Endodermal cell (in vitro differentiated cells): ENCODE measurements at regions not wholly inside any gene's neighbourhood (a gene's known extent, or its start where the extent isn't known, plus 50 kb on each side); places are given as distances from the start of the nearest gene placed in this dataset.

ENCODE experiments used
- DNase-seq: peaks from one replicate; pipeline ENCODE4 v3.0.0-alpha.2; 2017
- H3K27ac ChIP-seq: 2 replicates; pipeline ENCODE4 v1.5.1; 2013; ENCODE audit warnings: mild to moderate bottlenecking, low read depth, low read length, moderate library complexity
- H3K27me3 ChIP-seq: 2 replicates; pipeline ENCODE4 v1.6.1; 2013; ENCODE audit warnings: mild to moderate bottlenecking, low read length, moderate library complexity; ENCODE audit not compliant: insufficient read depth, control insufficient read depth, poor library complexity, severe bottlenecking
- H3K36me3 ChIP-seq: 2 replicates; pipeline ENCODE4 v1.7.0; 2013; ENCODE audit warnings: mild to moderate bottlenecking, low read length, moderate library complexity; ENCODE audit not compliant: control insufficient read depth, insufficient read depth
- H3K4me1 ChIP-seq: one replicate; pipeline ENCODE4 v1.7.0; 2013; ENCODE audit warnings: low read length; ENCODE audit not compliant: control insufficient read depth, insufficient read depth
- H3K4me3 ChIP-seq: 2 replicates; pipeline ENCODE4 v1.5.1; 2013; ENCODE audit warnings: mild to moderate bottlenecking, low read length, moderate library complexity
- H3K9ac ChIP-seq: 2 replicates; pipeline ENCODE4 v1.6.1; 2013; ENCODE audit warnings: mild to moderate bottlenecking, low read length, moderate library complexity; ENCODE audit not compliant: poor library complexity, severe bottlenecking; ENCODE audit errors: extremely low read depth
- H3K9me3 ChIP-seq: 2 replicates; pipeline ENCODE4 v1.6.1; 2013; ENCODE audit warnings: mild to moderate bottlenecking, low read length, moderate library complexity; ENCODE audit not compliant: control insufficient read depth
- H3K27ac Mint-ChIP-seq: 2 replicates; pipeline ENCODE4 v1.8.0; 2020; ENCODE audit warnings: mixed read lengths
- H3K27me3 Mint-ChIP-seq: 2 replicates; pipeline ENCODE4 v1.8.0; 2021; ENCODE audit warnings: mild to moderate bottlenecking, mixed read lengths; ENCODE audit not compliant: insufficient read depth
- H3K36me3 Mint-ChIP-seq: 2 replicates; pipeline ENCODE4 v1.8.0; 2020; ENCODE audit warnings: low read depth, mixed read lengths
- H3K4me1 Mint-ChIP-seq: 2 replicates; pipeline ENCODE4 v1.8.0; 2020; ENCODE audit warnings: mixed read lengths
- H3K4me3 Mint-ChIP-seq: 2 replicates; pipeline ENCODE4 v1.8.0; 2020; ENCODE audit warnings: mild to moderate bottlenecking, moderate library complexity, mixed read lengths
- H3K9me3 Mint-ChIP-seq: 2 replicates; pipeline ENCODE4 v1.8.0; 2020; ENCODE audit warnings: mild to moderate bottlenecking, mixed read lengths
- WGBS, 2 experiments: methylation state at CpG; one replicate each; pipeline versions ENCODE4 v1.1.5 to v1.1.7; 2013; ENCODE audit warnings: missing lambda C conversion rate in 2 of 2, mixed read lengths in 1 of 2; ENCODE audit not compliant: insufficient coverage in 1 of 2, insufficient read length in 1 of 2; 5-methylcytosine and 5-hydroxymethylcytosine counted together
- TF ChIP-seq, protein P1 (sequence below): fragments of 200-600 bp; sonication (generic); conservative IDR thresholded peaks from 2 replicates; pipeline ENCODE4 v1.5.0; 2021; ENCODE audit warnings: antibody characterized with exemption, mild to moderate bottlenecking

- Mint-ChIP-seq H3K27me3 (no peaks in the 10 kb centered on the region), H3K4me3 (no peak overlapping the region), H3K9me3 (peaks cover 14% of the 10 kb centered on the region), H3K27ac (no peak overlapping the region), H3K36me3 (peaks cover under 1% of the 10 kb centered on the region), H3K4me1 (peaks cover 6% of the 10 kb centered on the region)
- Histone ChIP-seq H3K36me3 (no peaks in the 10 kb centered on the region), H3K9me3 (no peaks in the 10 kb centered on the region), H3K27me3 (no peaks in the 10 kb centered on the region), H3K9ac (no peak overlapping the region), H3K27ac (no peak overlapping the region), H3K4me1 (no peaks in the 10 kb centered on the region), H3K4me3 (no peak overlapping the region)
- WGBS, 2 experiments, result 93 to 100% methylated on average over 2 to 5 of the region's 5 CpGs
- TF ChIP-seq, protein P1, sequence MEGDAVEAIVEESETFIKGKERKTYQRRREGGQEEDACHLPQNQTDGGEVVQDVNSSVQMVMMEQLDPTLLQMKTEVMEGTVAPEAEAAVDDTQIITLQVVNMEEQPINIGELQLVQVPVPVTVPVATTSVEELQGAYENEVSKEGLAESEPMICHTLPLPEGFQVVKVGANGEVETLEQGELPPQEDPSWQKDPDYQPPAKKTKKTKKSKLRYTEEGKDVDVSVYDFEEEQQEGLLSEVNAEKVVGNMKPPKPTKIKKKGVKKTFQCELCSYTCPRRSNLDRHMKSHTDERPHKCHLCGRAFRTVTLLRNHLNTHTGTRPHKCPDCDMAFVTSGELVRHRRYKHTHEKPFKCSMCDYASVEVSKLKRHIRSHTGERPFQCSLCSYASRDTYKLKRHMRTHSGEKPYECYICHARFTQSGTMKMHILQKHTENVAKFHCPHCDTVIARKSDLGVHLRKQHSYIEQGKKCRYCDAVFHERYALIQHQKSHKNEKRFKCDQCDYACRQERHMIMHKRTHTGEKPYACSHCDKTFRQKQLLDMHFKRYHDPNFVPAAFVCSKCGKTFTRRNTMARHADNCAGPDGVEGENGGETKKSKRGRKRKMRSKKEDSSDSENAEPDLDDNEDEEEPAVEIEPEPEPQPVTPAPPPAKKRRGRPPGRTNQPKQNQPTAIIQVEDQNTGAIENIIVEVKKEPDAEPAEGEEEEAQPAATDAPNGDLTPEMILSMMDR, result no peak
- DNase-seq, result no peak
Observed at GRCh38 chr3:178370387-178370786, 165.8 kb upstream of the KCNMB2 start.

DNA sequence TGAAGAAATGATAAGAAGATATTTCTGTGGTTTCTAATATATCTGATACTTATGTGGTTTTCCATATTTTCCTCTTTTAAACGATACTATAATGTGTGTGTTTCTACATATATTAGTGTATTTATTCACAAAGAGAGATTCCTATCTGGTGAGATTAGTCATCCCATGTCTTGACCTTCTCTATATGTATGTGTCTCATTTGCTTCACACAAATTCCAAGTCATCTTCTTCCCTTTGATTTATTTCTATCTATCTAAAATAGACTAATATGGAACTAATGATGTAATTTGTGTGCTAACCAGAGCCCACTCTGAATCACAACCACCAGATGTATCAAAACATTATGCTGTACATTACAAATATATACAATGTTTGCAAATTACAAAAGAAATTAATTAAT lies 154.7 kb upstream of the KCNMB2 start:
- H3K36me3 Mint-ChIP-seq, result no peaks in the 10 kb centered on the region
- H3K4me1 ChIP-seq, result no peaks in the 10 kb centered on the region
- H3K4me1 Mint-ChIP-seq, result peaks cover 6% of the 10 kb centered on the region
- no peak for DNase-seq
- TF ChIP-seq, protein P1, result no peak
- no peaks in the 10 kb centered on the region for H3K27me3 Mint-ChIP-seq
- no peak overlapping the region for H3K27ac ChIP-seq
- no peaks in the 10 kb centered on the region for H3K9me3 ChIP-seq
- H3K4me3 Mint-ChIP-seq, result no peak overlapping the region
- no peak overlapping the region for H3K27ac Mint-ChIP-seq
- H3K9me3 Mint-ChIP-seq, result no peaks in the 10 kb centered on the region
- WGBS, 2 experiments, result no CpG with 5 or more reads among the region's 1 CpG
- H3K9ac ChIP-seq, result no peak overlapping the region
- no peak overlapping the region for H3K4me3 ChIP-seq
- H3K27me3 ChIP-seq, result no peaks in the 10 kb centered on the region
- H3K36me3 ChIP-seq, result no peaks in the 10 kb centered on the region

GRCh38 chr3:178381971-178382448 lies 154.2 kb upstream of the KCNMB2 start:
- 83 to 96% methylated on average over 1 of the region's 1 CpG for WGBS, 2 experiments
- H3K27ac ChIP-seq, result no peak overlapping the region

More at GRCh38 chr3:178381971-178382448, 154.2 kb upstream of the KCNMB2 start:
- Mint-ChIP-seq H3K27ac (no peak overlapping the region), H3K27me3 (no peaks in the 10 kb centered on the region), H3K4me1 (peaks cover 6% of the 10 kb centered on the region), H3K4me3 (no peak overlapping the region), H3K36me3 (no peaks in the 10 kb centered on the region), H3K9me3 (no peaks in the 10 kb centered on the region)
- no peaks in the 10 kb centered on the region for H3K4me1 ChIP-seq
- H3K36me3 ChIP-seq, result no peaks in the 10 kb centered on the region
- no peak overlapping the region for H3K4me3 ChIP-seq
- H3K27me3 ChIP-seq, result no peaks in the 10 kb centered on the region
- no peak overlapping the region for H3K9ac ChIP-seq
- TF ChIP-seq, protein P1, result no peak
- H3K9me3 ChIP-seq, result no peaks in the 10 kb centered on the region
- DNase-seq, result no peak
